ENCODE measurements at regions not wholly inside any gene's neighbourhood (a gene's known extent, or its start where the extent isn't known, plus 50 kb on each side); places are given as distances from the start of the nearest gene placed in this dataset.

- H3K27me3 ChIP-seq (ENCODE audit: control insufficient read depth, insufficient read depth, low read length), result no peaks in the 10 kb centered on the region
- H3K36me3 ChIP-seq (ENCODE audit: control insufficient read depth, insufficient read depth, low read length), result no peaks in the 10 kb centered on the region
- H3K4me3 ChIP-seq (ENCODE audit: low read depth, low read length), result no peak overlapping the region
- DNase-seq (ENCODE audit: low read depth), result no peak
- TF ChIP-seq CTCF (IDR thresholded peaks at IDR 0.05; ENCODE audit: insufficient read depth, low read length, poor library complexity, severe bottlenecking), result no peak
Observed at GRCh38 chr6:168783720-168784119, 342.7 kb downstream of the SMOC2 start.

- TF ChIP-seq CTCF (IDR thresholded peaks at IDR 0.05; ENCODE audit: insufficient read depth, low read length, poor library complexity, severe bottlenecking), result no peak
- H3K27me3 ChIP-seq (ENCODE audit: control insufficient read depth, insufficient read depth, low read length), result no peaks in the 10 kb centered on the region
Observed at GRCh38 chr6:168782187-168782751, 341.3 kb downstream of the SMOC2 start.

DNA sequence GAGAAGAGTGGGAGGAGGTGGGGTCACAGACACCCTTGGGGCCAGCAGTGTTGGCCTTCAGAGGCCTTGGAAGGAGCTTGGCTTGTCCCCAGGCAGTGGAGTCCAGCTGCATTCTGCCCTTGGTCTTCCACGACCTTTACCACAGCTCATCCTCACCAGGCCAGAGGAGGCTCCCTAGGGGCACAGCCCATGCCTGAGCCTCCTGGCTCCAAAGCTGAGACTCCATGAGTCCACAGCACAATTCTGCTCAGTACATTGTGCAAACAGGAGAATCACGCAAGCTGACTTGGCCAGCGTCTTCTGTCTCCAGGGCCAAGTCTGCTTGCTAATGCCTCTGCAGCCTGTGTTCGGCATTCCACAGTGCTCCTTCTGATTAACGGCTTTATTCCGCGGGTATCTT is 337.2 kb downstream of the SMOC2 start:
- H3K27me3 ChIP-seq (ENCODE audit: control insufficient read depth, insufficient read depth, low read length), result no peaks in the 10 kb centered on the region
- no peaks in the 10 kb centered on the region for H3K36me3 ChIP-seq (ENCODE audit: control insufficient read depth, insufficient read depth, low read length)
- no peak overlapping the region for H3K4me3 ChIP-seq (ENCODE audit: low read depth, low read length)
- no peak for DNase-seq (ENCODE audit: low read depth)
- no peak for TF ChIP-seq CTCF (IDR thresholded peaks at IDR 0.05; ENCODE audit: insufficient read depth, low read length, poor library complexity, severe bottlenecking)

More at GRCh38 chr6:168782187-168782751, 341.3 kb downstream of the SMOC2 start:
- Histone ChIP-seq H3K36me3 (ENCODE audit: control insufficient read depth, insufficient read depth, low read length) (no peaks in the 10 kb centered on the region), H3K4me3 (ENCODE audit: low read depth, low read length) (no peak overlapping the region)
- no peak for DNase-seq (ENCODE audit: low read depth)

DNA sequence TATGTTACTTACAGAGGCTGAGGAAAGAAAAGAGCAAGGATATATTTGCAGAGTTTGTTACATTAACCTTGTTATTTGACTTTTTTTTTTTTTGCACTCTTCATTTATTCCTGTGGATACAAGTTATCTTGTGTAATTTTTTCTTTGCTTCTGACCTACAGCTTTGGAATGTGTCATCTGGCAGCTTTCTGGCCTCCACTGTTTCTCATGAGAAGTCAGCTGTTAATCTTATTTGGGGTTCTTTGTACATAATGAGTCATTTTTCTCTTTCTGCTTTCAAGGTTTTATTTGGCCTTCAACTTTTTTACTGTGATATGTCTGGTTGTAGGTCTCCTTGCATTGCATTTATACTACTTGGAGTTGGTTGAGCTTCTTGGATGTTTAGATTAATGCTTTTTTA is 333.4 kb downstream of the SMOC2 start:
- Histone ChIP-seq H3K36me3 (ENCODE audit: control insufficient read depth, insufficient read depth, low read length) (no peaks in the 10 kb centered on the region), H3K4me3 (ENCODE audit: low read depth, low read length) (no peak overlapping the region)

GRCh38 chr6:168773788-168774187 is 332.8 kb downstream of the SMOC2 start:
- no peak for TF ChIP-seq CTCF (IDR thresholded peaks at IDR 0.05; ENCODE audit: insufficient read depth, low read length, poor library complexity, severe bottlenecking)
- no peaks in the 10 kb centered on the region for H3K27me3 ChIP-seq (ENCODE audit: control insufficient read depth, insufficient read depth, low read length)
- no peak for DNase-seq (ENCODE audit: low read depth)
- no peaks in the 10 kb centered on the region for H3K36me3 ChIP-seq (ENCODE audit: control insufficient read depth, insufficient read depth, low read length)
- H3K4me3 ChIP-seq (ENCODE audit: low read depth, low read length), result no peak overlapping the region

More for the DNA sequence above, 333.4 kb downstream of the SMOC2 start:
- H3K27me3 ChIP-seq (ENCODE audit: control insufficient read depth, insufficient read depth, low read length), result no peaks in the 10 kb centered on the region
- DNase-seq (ENCODE audit: low read depth), result no peak
- no peak for TF ChIP-seq CTCF (IDR thresholded peaks at IDR 0.05; ENCODE audit: insufficient read depth, low read length, poor library complexity, severe bottlenecking)

GRCh38 chr6:168765752-168766151 is 324.8 kb downstream of the SMOC2 start:
- no peaks in the 10 kb centered on the region for H3K36me3 ChIP-seq (ENCODE audit: control insufficient read depth, insufficient read depth, low read length)
- TF ChIP-seq CTCF (IDR thresholded peaks at IDR 0.05; ENCODE audit: insufficient read depth, low read length, poor library complexity, severe bottlenecking), result no peak
- H3K27me3 ChIP-seq (ENCODE audit: control insufficient read depth, insufficient read depth, low read length), result no peaks in the 10 kb centered on the region
- H3K4me3 ChIP-seq (ENCODE audit: low read depth, low read length), result no peak overlapping the region
- no peak for DNase-seq (ENCODE audit: low read depth)
